GM21367 (cell line): ENCODE measurements at regions not wholly inside any gene's neighbourhood (a gene's known extent, or its start where the extent isn't known, plus 50 kb on each side); places are given as distances from the start of the nearest gene placed in this dataset.
"Not testable (repeated sequence)": the region's sequence is repeated elsewhere in the genome, so short reads cannot be mapped to it uniquely, and the experiment has no call there.

Experiments
- ATAC-seq: cut with Tn5 transposase; IDR thresholded peaks from one replicate; pipeline ENCODE4 v1.9.1; 2021; ENCODE audit not compliant: unreplicated experiment

- no peak for ATAC-seq
Observed at GRCh38 chr1:242651817-242652216, 127.3 kb upstream of the PLD5 start.

GRCh38 chr1:242641461-242641860, 117.0 kb upstream of the PLD5 start:
- no peak for ATAC-seq

GRCh38 chr1:242639104-242639503, 114.6 kb upstream of the PLD5 start:
- ATAC-seq: no peak

GRCh38 chr1:242634732-242635131, 110.2 kb upstream of the PLD5 start:
- no peak for ATAC-seq

- no peak for ATAC-seq
Observed at GRCh38 chr1:242629396-242629795, 104.9 kb upstream of the PLD5 start.

GRCh38 chr1:242623756-242624155, 99.3 kb upstream of the PLD5 start:
- ATAC-seq: no peak

- no peak for ATAC-seq
Observed at GRCh38 chr1:242623119-242623518, 98.6 kb upstream of the PLD5 start.

GRCh38 chr1:242613266-242613815, 88.8 kb upstream of the PLD5 start:
- ATAC-seq: no peak

GRCh38 chr1:242610209-242610608, 85.7 kb upstream of the PLD5 start:
- ATAC-seq: no peak

GRCh38 chr1:242605521-242605920, 81.0 kb upstream of the PLD5 start:
- ATAC-seq: no peak

GRCh38 chr1:242602001-242602400, 77.5 kb upstream of the PLD5 start:
- no peak for ATAC-seq

GRCh38 chr1:242593756-242594155, 69.3 kb upstream of the PLD5 start:
- ATAC-seq: not testable (repeated sequence)

GRCh38 chr1:242586360-242586680, 61.8 kb upstream of the PLD5 start:
- no peak for ATAC-seq

- no peak for ATAC-seq
Observed at GRCh38 chr1:242585616-242586359, 61.3 kb upstream of the PLD5 start.

GRCh38 chr1:242582669-242583068, 58.2 kb upstream of the PLD5 start:
- ATAC-seq: no peak

- ATAC-seq: no peak
Observed at GRCh38 chr1:242579528-242580235, 55.2 kb upstream of the PLD5 start.
